MM.1S (cell line): ENCODE measurements at regions not wholly inside any gene's neighbourhood (a gene's known extent, or its start where the extent isn't known, plus 50 kb on each side); places are given as distances from the start of the nearest gene placed in this dataset.

Source experiments
- CTCF ChIP-seq: fragments of 300-600 bp; sonication (generic); IDR thresholded peaks from 2 replicates; pipeline ENCODE4 v1.5.1; 2016; ENCODE audit warnings: antibody characterized with exemption, low read length, mixed read lengths
- EZH2 ChIP-seq: fragments of 300-600 bp; sonication (generic); optimal IDR thresholded peaks from 2 replicates; pipeline ENCODE3; 2017; ENCODE audit warnings: low read depth, mild to moderate bottlenecking, antibody characterized with exemption, low read length, mixed read lengths
- EZH2phosphoT487 ChIP-seq: fragments of 300-600 bp; sonication (generic); IDR thresholded peaks from 2 replicates; pipeline ENCODE4 v1.6.1; 2018; ENCODE audit warnings: antibody characterized with exemption, low read length

GRCh38 chr7:42492920-42493319, 255.9 kb upstream of the GLI3 start:
- TF ChIP-seq CTCF (no peak), EZH2phosphoT487 (no peak), EZH2 (no peak)
